IMR-90 (cell line): ENCODE measurements at regions not wholly inside any gene's neighbourhood (a gene's known extent, or its start where the extent isn't known, plus 50 kb on each side); places are given as distances from the start of the nearest gene placed in this dataset.

Experiments
- BHLHE40 ChIP-seq: fragments of 150-350 bp; IDR thresholded peaks from 2 replicates; pipeline ENCODE4 v1.6.1; 2016; ENCODE audit warnings: mild to moderate bottlenecking, low read depth, low read length
- CHD1 ChIP-seq: IDR thresholded peaks from 2 replicates; pipeline ENCODE4 v1.6.1; 2012; ENCODE audit warnings: low read depth, low read length, improper control_type of control experiment
- FOS ChIP-seq: fragments of 150-350 bp; IDR thresholded peaks from 2 replicates; pipeline ENCODE4 v1.6.1; 2016; ENCODE audit warnings: low read depth, low read length
- MAFK ChIP-seq: IDR thresholded peaks from 2 replicates; pipeline ENCODE4 v1.6.1; 2012; ENCODE audit warnings: low read depth, low read length, improper control_type of control experiment
- MAZ ChIP-seq: IDR thresholded peaks from 2 replicates; pipeline ENCODE4 v1.6.1; 2012; ENCODE audit warnings: low read depth, mild to moderate bottlenecking, low read length, improper control_type of control experiment, moderate library complexity, borderline replicate concordance
- MXI1 ChIP-seq: IDR thresholded peaks from 2 replicates; pipeline ENCODE4 v1.6.1; 2012; ENCODE audit warnings: low read depth, mild to moderate bottlenecking, low read length, moderate library complexity, borderline replicate concordance
- NFE2L2 ChIP-seq: fragments of 150-350 bp; IDR thresholded peaks from 2 replicates; pipeline ENCODE4 v1.6.1; 2016; ENCODE audit warnings: low read depth, mild to moderate bottlenecking, low read length
- POLR2A ChIP-seq: IDR thresholded peaks from 2 replicates; pipeline ENCODE4 v1.6.1; 2012; ENCODE audit warnings: mild to moderate bottlenecking, low read depth, low read length
- RAD21 ChIP-seq: IDR thresholded peaks from 2 replicates; pipeline ENCODE4 v1.6.1; 2012; ENCODE audit warnings: low read length, improper control_type of control experiment
- RFX5 ChIP-seq: IDR thresholded peaks from 2 replicates; pipeline ENCODE4 v1.8.0; 2012; ENCODE audit warnings: low read depth, mild to moderate bottlenecking, low read length, moderate library complexity
- TF ChIP-seq, protein P1 (sequence below): conservative IDR thresholded peaks from 2 replicates; pipeline ENCODE4 v1.5.1; 2012; ENCODE audit warnings: mild to moderate bottlenecking, low read depth, low read length, improper control_type of control experiment

DNA sequence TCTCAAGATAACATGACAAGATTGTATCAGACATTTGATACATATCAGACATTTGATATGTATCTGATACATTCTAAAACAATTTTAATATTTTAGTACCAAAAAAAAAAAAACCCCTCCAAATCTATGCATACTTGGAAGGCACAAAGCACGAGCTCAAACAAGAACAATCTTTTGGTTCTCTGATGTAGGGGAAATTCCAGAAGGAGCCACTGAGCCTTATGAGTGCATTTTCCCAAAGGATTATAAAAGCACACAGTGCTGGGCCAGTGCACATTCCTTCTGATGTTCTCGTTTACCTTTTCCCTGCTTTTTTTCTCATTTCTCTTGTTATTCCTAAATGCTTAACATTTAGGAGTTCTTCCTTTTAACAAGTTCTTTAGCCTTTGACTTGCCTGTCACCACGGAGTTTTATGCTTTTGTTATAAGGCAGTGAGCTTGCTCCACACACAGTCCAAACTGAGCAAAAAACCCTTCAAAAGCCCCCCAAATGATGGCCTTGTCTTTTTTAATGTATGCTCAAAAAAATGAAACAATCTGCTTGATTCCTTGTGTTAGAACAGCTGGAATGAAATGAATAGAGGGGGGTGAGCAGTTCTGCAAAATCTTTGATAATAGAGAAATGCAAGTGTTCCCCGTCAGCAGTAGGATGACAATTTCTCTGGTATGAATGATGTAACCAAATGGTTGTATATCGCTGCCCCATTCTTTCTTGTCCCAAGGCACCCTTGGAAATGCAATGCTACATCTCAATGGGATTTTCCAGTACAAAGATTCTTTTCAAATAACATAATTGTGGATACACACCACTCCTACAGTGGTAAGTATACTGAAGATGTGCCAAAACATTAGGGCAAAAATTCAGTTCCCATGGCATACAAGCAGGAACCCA, 597.2 kb upstream of the ZEB2 start:
- TF ChIP-seq, protein P1, sequence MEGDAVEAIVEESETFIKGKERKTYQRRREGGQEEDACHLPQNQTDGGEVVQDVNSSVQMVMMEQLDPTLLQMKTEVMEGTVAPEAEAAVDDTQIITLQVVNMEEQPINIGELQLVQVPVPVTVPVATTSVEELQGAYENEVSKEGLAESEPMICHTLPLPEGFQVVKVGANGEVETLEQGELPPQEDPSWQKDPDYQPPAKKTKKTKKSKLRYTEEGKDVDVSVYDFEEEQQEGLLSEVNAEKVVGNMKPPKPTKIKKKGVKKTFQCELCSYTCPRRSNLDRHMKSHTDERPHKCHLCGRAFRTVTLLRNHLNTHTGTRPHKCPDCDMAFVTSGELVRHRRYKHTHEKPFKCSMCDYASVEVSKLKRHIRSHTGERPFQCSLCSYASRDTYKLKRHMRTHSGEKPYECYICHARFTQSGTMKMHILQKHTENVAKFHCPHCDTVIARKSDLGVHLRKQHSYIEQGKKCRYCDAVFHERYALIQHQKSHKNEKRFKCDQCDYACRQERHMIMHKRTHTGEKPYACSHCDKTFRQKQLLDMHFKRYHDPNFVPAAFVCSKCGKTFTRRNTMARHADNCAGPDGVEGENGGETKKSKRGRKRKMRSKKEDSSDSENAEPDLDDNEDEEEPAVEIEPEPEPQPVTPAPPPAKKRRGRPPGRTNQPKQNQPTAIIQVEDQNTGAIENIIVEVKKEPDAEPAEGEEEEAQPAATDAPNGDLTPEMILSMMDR: no peak
- no peak for TF ChIP-seq RFX5
- TF ChIP-seq MAFK: no peak
- TF ChIP-seq BHLHE40: no peak
- TF ChIP-seq POLR2A: no peak
- TF ChIP-seq MAZ: no peak
- no peak for TF ChIP-seq MXI1
- TF ChIP-seq CHD1: no peak
- no peak for TF ChIP-seq FOS
- TF ChIP-seq NFE2L2: no peak
- no peak for TF ChIP-seq RAD21
